NT2/D1 (cell line): ENCODE measurements at regions not wholly inside any gene's neighbourhood (a gene's known extent, or its start where the extent isn't known, plus 50 kb on each side); places are given as distances from the start of the nearest gene placed in this dataset.
"Not testable (repeated sequence)": the region's sequence is repeated elsewhere in the genome, so short reads cannot be mapped to it uniquely, and the experiment has no call there.

Experiments used
- YY1 ChIP-seq: IDR thresholded peaks from 2 replicates; pipeline ENCODE4 v1.6.1; 2011; ENCODE audit not compliant: insufficient read length, insufficient read depth
- ZNF274 ChIP-seq: IDR thresholded peaks from 2 replicates; pipeline ENCODE4 v1.6.1; 2011; ENCODE audit warnings: mild to moderate bottlenecking, low read depth, low read length

- not testable (repeated sequence) for TF ChIP-seq YY1, ZNF274
Observed at GRCh38 chr7:149574428-149574827, 76.8 kb upstream of the ZNF746 start.
